Endodermal cell (in vitro differentiated cells): ENCODE measurements at regions not wholly inside any gene's neighbourhood (a gene's known extent, or its start where the extent isn't known, plus 50 kb on each side); places are given as distances from the start of the nearest gene placed in this dataset.
"Not testable (repeated sequence)": the region's sequence is repeated elsewhere in the genome, so short reads cannot be mapped to it uniquely, and the experiment has no call there.

Experiments used
- DNase-seq: peaks from one replicate; pipeline ENCODE4 v3.0.0-alpha.2; 2017
- H3K27ac ChIP-seq: 2 replicates; pipeline ENCODE4 v1.5.1; 2013; ENCODE audit warnings: mild to moderate bottlenecking, low read depth, low read length, moderate library complexity
- H3K27me3 ChIP-seq: 2 replicates; pipeline ENCODE4 v1.6.1; 2013; ENCODE audit warnings: mild to moderate bottlenecking, low read length, moderate library complexity; ENCODE audit not compliant: insufficient read depth, control insufficient read depth, poor library complexity, severe bottlenecking
- H3K36me3 ChIP-seq: 2 replicates; pipeline ENCODE4 v1.7.0; 2013; ENCODE audit warnings: mild to moderate bottlenecking, low read length, moderate library complexity; ENCODE audit not compliant: control insufficient read depth, insufficient read depth
- H3K4me1 ChIP-seq: one replicate; pipeline ENCODE4 v1.7.0; 2013; ENCODE audit warnings: low read length; ENCODE audit not compliant: control insufficient read depth, insufficient read depth
- H3K4me3 ChIP-seq: 2 replicates; pipeline ENCODE4 v1.5.1; 2013; ENCODE audit warnings: mild to moderate bottlenecking, low read length, moderate library complexity
- H3K9ac ChIP-seq: 2 replicates; pipeline ENCODE4 v1.6.1; 2013; ENCODE audit warnings: mild to moderate bottlenecking, low read length, moderate library complexity; ENCODE audit not compliant: poor library complexity, severe bottlenecking; ENCODE audit errors: extremely low read depth
- H3K9me3 ChIP-seq: 2 replicates; pipeline ENCODE4 v1.6.1; 2013; ENCODE audit warnings: mild to moderate bottlenecking, low read length, moderate library complexity; ENCODE audit not compliant: control insufficient read depth
- H3K27ac Mint-ChIP-seq: 2 replicates; pipeline ENCODE4 v1.8.0; 2020; ENCODE audit warnings: mixed read lengths
- H3K27me3 Mint-ChIP-seq: 2 replicates; pipeline ENCODE4 v1.8.0; 2021; ENCODE audit warnings: mild to moderate bottlenecking, mixed read lengths; ENCODE audit not compliant: insufficient read depth
- H3K36me3 Mint-ChIP-seq: 2 replicates; pipeline ENCODE4 v1.8.0; 2020; ENCODE audit warnings: low read depth, mixed read lengths
- H3K4me1 Mint-ChIP-seq: 2 replicates; pipeline ENCODE4 v1.8.0; 2020; ENCODE audit warnings: mixed read lengths
- H3K4me3 Mint-ChIP-seq: 2 replicates; pipeline ENCODE4 v1.8.0; 2020; ENCODE audit warnings: mild to moderate bottlenecking, moderate library complexity, mixed read lengths
- H3K9me3 Mint-ChIP-seq: 2 replicates; pipeline ENCODE4 v1.8.0; 2020; ENCODE audit warnings: mild to moderate bottlenecking, mixed read lengths
- WGBS, 2 experiments: methylation state at CpG; one replicate each; pipeline versions ENCODE4 v1.1.5 to v1.1.7; 2013; ENCODE audit warnings: missing lambda C conversion rate in 2 of 2, mixed read lengths in 1 of 2; ENCODE audit not compliant: insufficient coverage in 1 of 2, insufficient read length in 1 of 2; 5-methylcytosine and 5-hydroxymethylcytosine counted together
- TF ChIP-seq, protein P1 (sequence below): fragments of 200-600 bp; sonication (generic); conservative IDR thresholded peaks from 2 replicates; pipeline ENCODE4 v1.5.0; 2021; ENCODE audit warnings: antibody characterized with exemption, mild to moderate bottlenecking

DNA sequence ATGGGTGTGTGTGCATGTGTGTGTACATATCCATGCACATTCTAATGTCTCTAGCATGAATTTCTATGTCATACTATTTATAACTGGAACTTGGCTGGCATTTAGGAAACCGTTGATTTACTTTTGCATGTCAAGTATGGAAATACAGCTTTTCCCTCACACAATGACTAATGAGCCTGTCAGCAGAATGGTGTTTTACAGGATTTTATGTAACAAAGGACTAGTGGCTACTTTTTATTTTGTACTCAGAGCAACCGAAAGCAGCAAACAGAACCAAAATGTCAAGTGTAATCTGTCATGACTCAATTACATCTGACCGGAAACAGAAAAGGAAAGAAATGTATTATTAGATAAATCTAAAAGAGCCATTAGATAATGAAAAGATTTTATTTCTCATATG, 1911.5 kb upstream of the AGA start:
- Mint-ChIP-seq H3K9me3 (peaks cover 3% of the 10 kb centered on the region), H3K27ac (no peak overlapping the region), H3K36me3 (peaks cover 17% of the 10 kb centered on the region), H3K4me1 (peaks cover 7% of the 10 kb centered on the region), H3K27me3 (no peaks in the 10 kb centered on the region), H3K4me3 (no peak overlapping the region)
- TF ChIP-seq, protein P1, sequence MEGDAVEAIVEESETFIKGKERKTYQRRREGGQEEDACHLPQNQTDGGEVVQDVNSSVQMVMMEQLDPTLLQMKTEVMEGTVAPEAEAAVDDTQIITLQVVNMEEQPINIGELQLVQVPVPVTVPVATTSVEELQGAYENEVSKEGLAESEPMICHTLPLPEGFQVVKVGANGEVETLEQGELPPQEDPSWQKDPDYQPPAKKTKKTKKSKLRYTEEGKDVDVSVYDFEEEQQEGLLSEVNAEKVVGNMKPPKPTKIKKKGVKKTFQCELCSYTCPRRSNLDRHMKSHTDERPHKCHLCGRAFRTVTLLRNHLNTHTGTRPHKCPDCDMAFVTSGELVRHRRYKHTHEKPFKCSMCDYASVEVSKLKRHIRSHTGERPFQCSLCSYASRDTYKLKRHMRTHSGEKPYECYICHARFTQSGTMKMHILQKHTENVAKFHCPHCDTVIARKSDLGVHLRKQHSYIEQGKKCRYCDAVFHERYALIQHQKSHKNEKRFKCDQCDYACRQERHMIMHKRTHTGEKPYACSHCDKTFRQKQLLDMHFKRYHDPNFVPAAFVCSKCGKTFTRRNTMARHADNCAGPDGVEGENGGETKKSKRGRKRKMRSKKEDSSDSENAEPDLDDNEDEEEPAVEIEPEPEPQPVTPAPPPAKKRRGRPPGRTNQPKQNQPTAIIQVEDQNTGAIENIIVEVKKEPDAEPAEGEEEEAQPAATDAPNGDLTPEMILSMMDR: no peak
- Histone ChIP-seq H3K9ac (no peak overlapping the region), H3K4me3 (no peak overlapping the region), H3K27me3 (no peaks in the 10 kb centered on the region), H3K27ac (no peak overlapping the region), H3K36me3 (no peaks in the 10 kb centered on the region), H3K4me1 (no peaks in the 10 kb centered on the region), H3K9me3 (no peaks in the 10 kb centered on the region)
- DNase-seq: no peak
- WGBS, 2 experiments: 88 to 100% methylated on average over 1 to 2 of the region's 3 CpGs

DNA sequence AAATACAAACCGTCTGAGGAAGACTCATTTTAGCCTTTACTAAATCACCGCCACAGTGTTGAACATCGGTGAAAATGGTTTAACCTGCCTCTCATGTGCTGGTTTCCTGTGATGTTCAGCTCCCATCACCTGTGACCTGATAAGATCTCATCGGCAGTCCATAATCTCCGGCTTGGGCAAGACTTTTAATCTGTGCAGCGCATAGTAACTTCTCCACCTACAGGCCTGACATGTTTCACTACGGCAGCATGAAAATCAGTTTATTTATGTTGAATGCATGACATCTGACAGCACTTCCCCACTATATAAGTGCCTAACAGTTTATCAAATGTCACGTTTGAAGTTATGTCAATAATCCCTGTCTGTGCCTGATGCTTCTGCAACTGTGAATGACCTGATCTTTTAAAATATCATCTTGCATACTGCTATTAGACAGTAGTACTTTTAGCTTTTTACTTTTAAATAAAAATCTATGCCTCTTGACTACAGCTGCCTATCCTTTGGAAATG, 1919.8 kb upstream of the AGA start:
- no peaks in the 10 kb centered on the region for H3K4me1 Mint-ChIP-seq
- H3K4me1 ChIP-seq: no peaks in the 10 kb centered on the region
- H3K27ac ChIP-seq: no peak overlapping the region
- H3K9ac ChIP-seq: no peak overlapping the region
- no peak overlapping the region for H3K4me3 ChIP-seq
- H3K36me3 ChIP-seq: no peaks in the 10 kb centered on the region
- H3K9me3 ChIP-seq: no peaks in the 10 kb centered on the region
- no peak overlapping the region for H3K27ac Mint-ChIP-seq
- H3K36me3 Mint-ChIP-seq: peaks cover 10% of the 10 kb centered on the region
- TF ChIP-seq, protein P1: no peak
- no peak for DNase-seq
- H3K27me3 ChIP-seq: no peaks in the 10 kb centered on the region
- no peak overlapping the region for H3K4me3 Mint-ChIP-seq
- no peaks in the 10 kb centered on the region for H3K9me3 Mint-ChIP-seq
- H3K27me3 Mint-ChIP-seq: no peaks in the 10 kb centered on the region
- WGBS, 2 experiments: 79 to 85% methylated on average over 6 to 8 of the region's 8 CpGs

DNA sequence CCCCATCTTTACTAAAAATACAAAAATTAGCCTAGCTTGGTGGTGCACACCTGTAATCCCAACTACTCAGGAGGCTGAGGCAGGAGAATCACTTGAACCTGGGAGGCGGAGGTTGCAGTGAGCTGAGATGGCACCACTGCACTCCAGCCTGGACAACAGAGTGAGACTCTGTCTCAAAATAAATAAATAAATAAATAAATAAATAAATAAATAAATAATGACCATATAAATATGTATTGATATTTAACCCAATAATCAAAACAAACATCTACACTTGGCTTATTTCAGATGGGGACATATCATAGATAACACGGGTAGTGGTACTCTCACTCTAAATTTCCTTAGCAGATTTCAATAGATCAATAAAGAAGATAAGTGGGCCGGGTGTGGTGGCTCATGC, 1923.7 kb upstream of the AGA start:
- H3K27ac ChIP-seq: not testable (repeated sequence)

DNA sequence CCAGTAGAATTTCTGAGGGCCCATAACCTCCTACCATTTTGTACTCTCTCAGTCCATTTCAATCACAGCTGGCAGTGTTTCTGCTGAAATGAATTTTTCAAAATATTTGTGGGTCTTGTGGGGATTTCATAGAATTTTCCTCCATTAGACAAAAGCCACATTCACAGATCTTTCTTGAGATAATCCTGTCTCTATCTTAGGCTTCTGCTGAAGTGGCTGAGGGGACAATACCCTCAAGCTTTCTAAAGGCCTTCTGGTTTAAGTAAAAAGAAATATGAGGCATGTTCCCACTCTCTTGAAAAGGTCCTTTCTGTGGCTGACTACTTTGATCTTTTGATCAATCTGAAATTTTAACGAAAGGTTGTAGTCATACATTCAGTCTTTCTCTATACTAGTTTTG, 1930.0 kb upstream of the AGA start:
- H3K9me3 Mint-ChIP-seq: no peaks in the 10 kb centered on the region
- Histone ChIP-seq H3K4me1 (no peaks in the 10 kb centered on the region), H3K4me3 (no peak overlapping the region), H3K9ac (no peak overlapping the region), H3K36me3 (no peaks in the 10 kb centered on the region), H3K27me3 (no peaks in the 10 kb centered on the region), H3K9me3 (no peaks in the 10 kb centered on the region), H3K27ac (no peak overlapping the region)
- H3K36me3 Mint-ChIP-seq: no peaks in the 10 kb centered on the region
- DNase-seq: no peak
- TF ChIP-seq, protein P1: no peak
- H3K4me1 Mint-ChIP-seq: no peaks in the 10 kb centered on the region
- 89% methylated on average over 1 of the region's 1 CpG for WGBS, 2 experiments
- no peak overlapping the region for H3K27ac Mint-ChIP-seq
- no peak overlapping the region for H3K4me3 Mint-ChIP-seq
- H3K27me3 Mint-ChIP-seq: no peaks in the 10 kb centered on the region

More for the DNA sequence above, 1923.7 kb upstream of the AGA start:
- H3K4me1 ChIP-seq, H3K4me3 ChIP-seq, H3K27me3 Mint-ChIP-seq, DNase-seq, H3K9me3 ChIP-seq, H3K27ac Mint-ChIP-seq, H3K4me3 Mint-ChIP-seq, H3K4me1 Mint-ChIP-seq, H3K9me3 Mint-ChIP-seq, H3K36me3 Mint-ChIP-seq, H3K36me3 ChIP-seq, H3K27me3 ChIP-seq, H3K9ac ChIP-seq: not testable (repeated sequence)
- 100% methylated on average over 1 to 3 of the region's 3 CpGs for WGBS, 2 experiments
